GM23338 (cell line): ENCODE measurements at regions not wholly inside any gene's neighbourhood (a gene's known extent, or its start where the extent isn't known, plus 50 kb on each side); places are given as distances from the start of the nearest gene placed in this dataset.
"Not testable (repeated sequence)": the region's sequence is repeated elsewhere in the genome, so short reads cannot be mapped to it uniquely, and the experiment has no call there.

Experiments
- ATAC-seq: fragments of 200-7000 bp; cut with Tn5 transposase; 3 replicates; pipeline ENCODE4 v1.9.1; 2020
- DNase-seq: peaks from one replicate; pipeline ENCODE4 v3.0.0-alpha.2; 2015; ENCODE audit warnings: low spot score
- H2AFZ ChIP-seq: fragments of 200-600 bp; sonication (generic); 2 replicates; pipeline ENCODE4 v1.8.0; 2016; ENCODE audit warnings: antibody characterized with exemption, mild to moderate bottlenecking, moderate library complexity
- H3F3A ChIP-seq: fragments of 200-600 bp; sonication (generic); replicated peaks from 2 replicates; pipeline ENCODE4 v1.8.0; 2017; ENCODE audit warnings: antibody characterized with exemption, mixed run types, low read depth
- H3K27ac ChIP-seq: fragments of 200-600 bp; sonication (generic); 2 replicates; pipeline ENCODE4 v1.6.1; 2016; ENCODE audit warnings: low read depth
- H3K27me3 ChIP-seq: fragments of 200-600 bp; sonication (generic); 2 replicates; pipeline ENCODE4 v1.8.0; 2016; ENCODE audit warnings: mild to moderate bottlenecking, mixed run types, moderate library complexity; ENCODE audit not compliant: insufficient read depth
- H3K36me3 ChIP-seq: fragments of 200-600 bp; sonication (generic); 2 replicates; pipeline ENCODE4 v1.8.0; 2016; ENCODE audit warnings: mild to moderate bottlenecking; ENCODE audit not compliant: insufficient read depth
- H3K4me1 ChIP-seq: fragments of 200-600 bp; sonication (generic); 2 replicates; pipeline ENCODE4 v1.8.0; 2016; ENCODE audit warnings: mild to moderate bottlenecking, moderate library complexity; ENCODE audit not compliant: insufficient read depth
- H3K4me2 ChIP-seq: fragments of 200-600 bp; sonication (generic); 2 replicates; pipeline ENCODE4 v1.7.1; 2017; ENCODE audit warnings: mixed run types
- H3K4me3 ChIP-seq: fragments of 200-600 bp; sonication (generic); 2 replicates; pipeline ENCODE4 v1.6.1; 2016; ENCODE audit warnings: mixed run types
- H3K79me2 ChIP-seq: fragments of 200-600 bp; sonication (generic); replicated peaks from 2 replicates; pipeline ENCODE4 v1.8.0; 2017; ENCODE audit warnings: mild to moderate bottlenecking; ENCODE audit not compliant: insufficient read depth
- H3K9me2 ChIP-seq: fragments of 200-600 bp; sonication (generic); 2 replicates; pipeline ENCODE4 v1.8.0; 2017; ENCODE audit not compliant: insufficient read depth
- H4K20me1 ChIP-seq: fragments of 200-600 bp; sonication (generic); replicated peaks from 2 replicates; pipeline ENCODE4 v1.8.0; 2017; ENCODE audit warnings: mild to moderate bottlenecking; ENCODE audit not compliant: insufficient read depth
- H3K27ac Mint-ChIP-seq: 2 replicates; pipeline ENCODE4 v1.8.0; 2020; ENCODE audit warnings: inconsistent platforms, mild to moderate bottlenecking, moderate library complexity, mixed read lengths
- H3K27me3 Mint-ChIP-seq: 3 replicates; pipeline ENCODE4 v1.8.0; 2022; ENCODE audit warnings: low read depth, mild to moderate bottlenecking, moderate library complexity, mixed read lengths, inconsistent platforms; ENCODE audit not compliant: insufficient read depth, poor library complexity
- H3K36me3 Mint-ChIP-seq: 3 replicates; pipeline ENCODE4 v1.8.0; 2021; ENCODE audit warnings: low read depth, mild to moderate bottlenecking, inconsistent platforms, moderate library complexity, mixed read lengths
- H3K4me1 Mint-ChIP-seq: 3 replicates; pipeline ENCODE4 v1.8.0; 2020; ENCODE audit warnings: mild to moderate bottlenecking, inconsistent platforms, mixed read lengths
- H3K4me3 Mint-ChIP-seq: 3 replicates; pipeline ENCODE4 v1.8.0; 2021; ENCODE audit warnings: moderate library complexity, mild to moderate bottlenecking, inconsistent platforms, mixed read lengths
- H3K9me3 Mint-ChIP-seq: 3 replicates; pipeline ENCODE4 v1.8.0; 2020; ENCODE audit warnings: moderate library complexity, mild to moderate bottlenecking, inconsistent platforms, mixed read lengths
- CREB1 ChIP-seq: fragments of 250-450 bp; sonication (Bioruptor Pico); IDR thresholded peaks from 2 replicates; pipeline ENCODE4 v1.5.0; 2020; ENCODE audit warnings: low read depth, mild to moderate bottlenecking, moderate library complexity
- CTCF ChIP-seq, 2 experiments: fragments of 200-600 bp in 1 of 2; sonication (generic) in 1 of 2; conservative IDR thresholded peaks; 2 replicates each; pipeline versions ENCODE4 v1.5.1 to v1.6.1; 2016 to 2017; ENCODE audit warnings: antibody characterized with exemption in 2 of 2, low read depth in 2 of 2, mild to moderate bottlenecking in 2 of 2, moderate library complexity in 1 of 2
- ETS1 ChIP-seq: IDR thresholded peaks from 2 replicates; pipeline ENCODE4 v1.6.1; 2016; ENCODE audit warnings: antibody characterized with exemption
- EZH2 ChIP-seq: fragments of 200-600 bp; sonication (generic); IDR thresholded peaks from one replicate; pipeline ENCODE4 v1.8.0; 2017; ENCODE audit warnings: antibody characterized with exemption, mild to moderate bottlenecking, low read depth; ENCODE audit not compliant: unreplicated experiment
- EZH2phosphoT487 ChIP-seq: fragments of 200-600 bp; sonication (generic); IDR thresholded peaks from one replicate; pipeline ENCODE4 v1.8.1; 2018; ENCODE audit warnings: antibody characterized with exemption; ENCODE audit not compliant: unreplicated experiment
- NANOG ChIP-seq: IDR thresholded peaks from 2 replicates; pipeline ENCODE4 v1.6.1; 2016; ENCODE audit warnings: antibody characterized with exemption, borderline replicate concordance
- POLR2AphosphoS5 ChIP-seq: IDR thresholded peaks from 2 replicates; pipeline ENCODE4 v1.6.1; 2016; ENCODE audit warnings: antibody characterized with exemption, low read depth
- STAT1 ChIP-seq: IDR thresholded peaks from one replicate; pipeline ENCODE4 v1.6.1; 2016; ENCODE audit warnings: antibody characterized with exemption; ENCODE audit not compliant: unreplicated experiment

GRCh38 chr6:86146751-86147150 is 504.1 kb upstream of the SYNCRIP start:
- H3K4me1 ChIP-seq, H3K9me3 Mint-ChIP-seq, H3K27me3 Mint-ChIP-seq, H3K4me2 ChIP-seq, H3K27ac ChIP-seq, H3K79me2 ChIP-seq, H3K4me3 Mint-ChIP-seq, H3K27me3 ChIP-seq, H3K9me2 ChIP-seq, ATAC-seq, H3K36me3 Mint-ChIP-seq, H3K27ac Mint-ChIP-seq, H3K4me1 Mint-ChIP-seq, H3K36me3 ChIP-seq, DNase-seq, H3K4me3 ChIP-seq, H3F3A ChIP-seq, H4K20me1 ChIP-seq, H2AFZ ChIP-seq: not testable (repeated sequence)

GRCh38 chr6:86142326-86142725 is 499.6 kb upstream of the SYNCRIP start:
- no peaks in the 10 kb centered on the region for H3K79me2 ChIP-seq
- no peaks in the 10 kb centered on the region for H3F3A ChIP-seq
- Mint-ChIP-seq H3K4me3 (no peak overlapping the region), H3K4me1 (no peaks in the 10 kb centered on the region), H3K27me3 (no peaks in the 10 kb centered on the region), H3K9me3 (peaks cover 3% of the 10 kb centered on the region; the same call in 1 of the 3 replicates), H3K36me3 (no peaks in the 10 kb centered on the region), H3K27ac (no peak overlapping the region)
- H2AFZ ChIP-seq = no peak overlapping the region
- no peak for TF ChIP-seq ETS1
- no peak for TF ChIP-seq EZH2
- TF ChIP-seq EZH2phosphoT487 = no peak
- no peak for TF ChIP-seq CREB1 (CRISPR knock-in tag)
- no peak for TF ChIP-seq CTCF (conservative IDR thresholded peaks at IDR 0.05; ENCODE audit: low read depth in 2 of 2)
- TF ChIP-seq POLR2AphosphoS5 = no peak
- no peaks in the 10 kb centered on the region for H4K20me1 ChIP-seq
- ATAC-seq (no peak), DNase-seq (no peak)
- no peaks in the 10 kb centered on the region for H3K9me2 ChIP-seq
- H3K4me3 ChIP-seq = no peak overlapping the region
- H3K27me3 ChIP-seq = 0 out of 2 replicates have a peak, but pooled peaks cover 5% of the 10 kb centered on the region
- no peak overlapping the region for H3K4me2 ChIP-seq
- H3K27ac ChIP-seq = no peak overlapping the region
- no peaks in the 10 kb centered on the region for H3K36me3 ChIP-seq
- H3K4me1 ChIP-seq = no peaks in the 10 kb centered on the region

GRCh38 chr6:86128130-86128814 is 485.6 kb upstream of the SYNCRIP start:
- Histone ChIP-seq H2AFZ (no peak overlapping the region), H3F3A (no peaks in the 10 kb centered on the region), H3K27ac (no peak overlapping the region), H3K4me2 (no peak overlapping the region), H3K4me3 (no peak overlapping the region), H3K36me3 (no peaks in the 10 kb centered on the region), H4K20me1 (no peaks in the 10 kb centered on the region), H3K27me3 (no peaks in the 10 kb centered on the region), H3K79me2 (no peaks in the 10 kb centered on the region), H3K4me1 (no peaks in the 10 kb centered on the region), H3K9me2 (no peaks in the 10 kb centered on the region; the same call in 1 of the 2 replicates)
- Mint-ChIP-seq H3K36me3 (no peaks in the 10 kb centered on the region), H3K9me3 (peaks cover 20% of the 10 kb centered on the region), H3K4me1 (no peaks in the 10 kb centered on the region; the same call in 2 of the 3 replicates), H3K4me3 (no peak overlapping the region), H3K27me3 (peaks cover 1% of the 10 kb centered on the region), H3K27ac (no peak overlapping the region; the same call in 1 of the 2 replicates)
- ATAC-seq = no peak
- DNase-seq = no peak
- TF ChIP-seq NANOG (no peak), CTCF (conservative IDR thresholded peaks at IDR 0.05; ENCODE audit: low read depth in 2 of 2) (no peak), STAT1 (no peak), ETS1 (no peak)
